ENCODE measurements at regions not wholly inside any gene's neighbourhood (a gene's known extent, or its start where the extent isn't known, plus 50 kb on each side); places are given as distances from the start of the nearest gene placed in this dataset.

DNA sequence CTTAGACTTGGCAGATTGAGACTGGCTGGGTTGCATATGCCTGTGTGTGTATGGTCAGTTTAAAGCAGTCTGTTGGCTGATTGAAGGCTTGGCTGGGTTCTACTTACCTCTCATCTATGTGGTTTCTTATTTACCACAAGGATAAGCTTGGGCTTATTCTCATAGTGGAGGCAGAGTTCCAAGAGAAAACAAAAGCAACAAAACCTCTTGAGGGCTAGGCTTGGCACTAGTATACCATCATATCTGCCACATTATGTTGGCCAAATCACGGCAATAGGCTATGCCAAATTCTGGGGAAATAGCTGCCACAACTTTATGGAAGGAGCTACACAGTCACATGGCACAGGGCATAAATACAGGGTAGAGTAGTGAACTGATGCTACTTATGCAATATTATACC lies 714.1 kb downstream of the CBLN4 start:
- no peak overlapping the region for H3K27ac Mint-ChIP-seq
- H3K4me3 Mint-ChIP-seq: no peak overlapping the region
- no peaks in the 10 kb centered on the region for H3K4me1 Mint-ChIP-seq
- H3K27me3 Mint-ChIP-seq (ENCODE audit: low read depth): no peaks in the 10 kb centered on the region
- DNase-seq (ENCODE audit: low spot score in 2 of 2, unreplicated experiment in 2 of 2): no peak
- TF ChIP-seq, protein P1, sequence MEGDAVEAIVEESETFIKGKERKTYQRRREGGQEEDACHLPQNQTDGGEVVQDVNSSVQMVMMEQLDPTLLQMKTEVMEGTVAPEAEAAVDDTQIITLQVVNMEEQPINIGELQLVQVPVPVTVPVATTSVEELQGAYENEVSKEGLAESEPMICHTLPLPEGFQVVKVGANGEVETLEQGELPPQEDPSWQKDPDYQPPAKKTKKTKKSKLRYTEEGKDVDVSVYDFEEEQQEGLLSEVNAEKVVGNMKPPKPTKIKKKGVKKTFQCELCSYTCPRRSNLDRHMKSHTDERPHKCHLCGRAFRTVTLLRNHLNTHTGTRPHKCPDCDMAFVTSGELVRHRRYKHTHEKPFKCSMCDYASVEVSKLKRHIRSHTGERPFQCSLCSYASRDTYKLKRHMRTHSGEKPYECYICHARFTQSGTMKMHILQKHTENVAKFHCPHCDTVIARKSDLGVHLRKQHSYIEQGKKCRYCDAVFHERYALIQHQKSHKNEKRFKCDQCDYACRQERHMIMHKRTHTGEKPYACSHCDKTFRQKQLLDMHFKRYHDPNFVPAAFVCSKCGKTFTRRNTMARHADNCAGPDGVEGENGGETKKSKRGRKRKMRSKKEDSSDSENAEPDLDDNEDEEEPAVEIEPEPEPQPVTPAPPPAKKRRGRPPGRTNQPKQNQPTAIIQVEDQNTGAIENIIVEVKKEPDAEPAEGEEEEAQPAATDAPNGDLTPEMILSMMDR (IDR thresholded peaks at IDR 0.05; ENCODE audit: unreplicated experiment): no peak
- H3K36me3 Mint-ChIP-seq: no peaks in the 10 kb centered on the region
- H3K9me3 Mint-ChIP-seq: no peaks in the 10 kb centered on the region

DNA sequence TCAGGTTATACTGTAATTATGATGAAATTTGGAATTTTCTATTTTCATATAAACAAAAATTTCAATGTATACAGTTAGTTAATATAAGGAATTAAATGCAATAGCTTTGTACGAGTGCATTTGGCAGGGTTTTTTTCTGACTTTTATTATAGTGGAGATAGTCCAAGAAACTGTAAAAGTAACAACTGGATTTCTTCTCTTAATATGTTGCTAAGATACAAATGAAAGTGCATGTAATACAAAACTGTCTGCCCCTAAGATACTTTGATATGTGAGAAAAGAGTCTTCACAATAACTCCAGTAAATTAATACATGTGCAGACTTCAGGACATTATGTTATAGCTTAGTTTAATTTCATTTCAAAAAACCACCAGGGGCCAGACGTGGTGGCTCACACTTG lies 721.4 kb downstream of the CBLN4 start:
- peaks cover 8% of the 10 kb centered on the region for H3K9me3 Mint-ChIP-seq
- H3K27ac Mint-ChIP-seq: no peak overlapping the region
- H3K36me3 Mint-ChIP-seq: no peaks in the 10 kb centered on the region
- no peak for DNase-seq (ENCODE audit: low spot score in 2 of 2, unreplicated experiment in 2 of 2)
- H3K4me3 Mint-ChIP-seq: no peak overlapping the region
- TF ChIP-seq, protein P1 (IDR thresholded peaks at IDR 0.05; ENCODE audit: unreplicated experiment): no peak
- H3K27me3 Mint-ChIP-seq (ENCODE audit: low read depth): no peaks in the 10 kb centered on the region
- no peaks in the 10 kb centered on the region for H3K4me1 Mint-ChIP-seq

DNA sequence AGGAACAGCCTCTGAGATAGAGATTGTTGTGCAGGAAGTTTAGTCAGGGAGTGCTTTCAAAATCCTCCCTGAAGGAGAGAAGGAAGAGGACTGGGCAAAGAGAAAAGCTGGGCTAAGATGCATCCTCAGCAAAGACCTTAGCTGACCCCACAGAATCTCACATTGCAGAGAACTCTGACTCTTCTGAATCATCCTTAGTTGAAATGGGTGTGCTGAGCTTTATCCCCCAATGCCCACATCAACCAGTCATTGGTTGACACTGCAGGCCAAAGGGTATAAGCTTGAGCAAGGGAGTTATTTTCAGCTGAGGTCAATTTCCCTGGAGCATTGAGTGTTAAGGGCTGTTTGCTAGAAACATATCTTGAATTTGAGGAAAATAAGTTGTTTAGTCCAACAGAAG lies 732.2 kb downstream of the CBLN4 start:
- H3K4me1 Mint-ChIP-seq: no peaks in the 10 kb centered on the region
- H3K27ac Mint-ChIP-seq: no peak overlapping the region
- no peak for DNase-seq (ENCODE audit: low spot score in 2 of 2, unreplicated experiment in 2 of 2)
- no peaks in the 10 kb centered on the region for H3K36me3 Mint-ChIP-seq
- TF ChIP-seq, protein P1 (IDR thresholded peaks at IDR 0.05; ENCODE audit: unreplicated experiment): no peak
- peaks cover 11% of the 10 kb centered on the region for H3K9me3 Mint-ChIP-seq
- peaks cover 17% of the 10 kb centered on the region for H3K27me3 Mint-ChIP-seq (ENCODE audit: low read depth)
- H3K4me3 Mint-ChIP-seq: no peak overlapping the region

DNA sequence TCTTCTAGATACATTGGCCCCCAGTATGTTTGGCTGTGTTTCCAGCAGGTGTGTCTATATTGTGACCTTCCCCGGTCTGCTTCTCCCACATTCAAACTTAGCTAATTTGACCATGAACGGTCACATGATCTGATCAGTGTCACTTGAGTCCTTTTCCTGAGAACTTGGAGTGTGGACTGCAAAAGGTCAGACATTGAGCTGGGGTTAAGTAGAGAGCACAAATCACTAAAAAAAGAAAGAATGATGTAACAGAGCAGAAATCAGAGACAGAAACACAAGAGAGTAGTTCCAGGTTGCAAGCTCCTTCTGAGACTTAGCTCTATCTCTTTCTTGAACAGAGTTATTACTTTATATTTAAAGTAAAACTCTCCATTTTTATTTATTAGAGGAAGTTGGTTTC lies 733.9 kb downstream of the CBLN4 start:
- Mint-ChIP-seq H3K9me3 (peaks cover 4% of the 10 kb centered on the region), H3K27ac (no peak overlapping the region), H3K4me3 (no peak overlapping the region), H3K27me3 (ENCODE audit: low read depth) (peaks cover 30% of the 10 kb centered on the region), H3K4me1 (no peaks in the 10 kb centered on the region), H3K36me3 (no peaks in the 10 kb centered on the region)
- TF ChIP-seq, protein P1 (IDR thresholded peaks at IDR 0.05; ENCODE audit: unreplicated experiment): no peak
- DNase-seq (ENCODE audit: low spot score in 2 of 2, unreplicated experiment in 2 of 2): no peak

DNA sequence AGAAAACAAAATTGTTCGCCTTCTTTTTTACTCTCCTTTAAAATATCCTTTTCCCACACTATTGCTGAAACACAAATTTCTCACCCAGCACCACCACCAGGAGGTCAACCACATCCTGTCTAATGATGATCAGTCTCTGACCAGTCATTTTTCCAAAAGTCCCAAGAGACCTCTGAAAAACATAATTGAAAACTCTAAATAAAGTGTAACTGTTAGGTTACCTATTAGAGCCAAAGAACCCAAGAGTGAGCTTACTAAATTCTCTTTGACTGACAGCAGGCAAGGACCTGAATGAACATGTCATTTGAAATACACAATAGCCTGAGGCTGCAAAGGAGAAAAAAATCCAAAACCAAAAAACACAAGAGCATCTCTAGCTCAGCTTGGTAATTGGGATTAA lies 735.4 kb downstream of the CBLN4 start:
- TF ChIP-seq, protein P1 (IDR thresholded peaks at IDR 0.05; ENCODE audit: unreplicated experiment): no peak
- H3K36me3 Mint-ChIP-seq: no peaks in the 10 kb centered on the region
- H3K4me1 Mint-ChIP-seq: no peaks in the 10 kb centered on the region
- no peak overlapping the region for H3K4me3 Mint-ChIP-seq
- no peak overlapping the region for H3K27ac Mint-ChIP-seq
- no peak for DNase-seq (ENCODE audit: low spot score in 2 of 2, unreplicated experiment in 2 of 2)
- no peaks in the 10 kb centered on the region for H3K9me3 Mint-ChIP-seq
- H3K27me3 Mint-ChIP-seq (ENCODE audit: low read depth): peaks cover 38% of the 10 kb centered on the region

DNA sequence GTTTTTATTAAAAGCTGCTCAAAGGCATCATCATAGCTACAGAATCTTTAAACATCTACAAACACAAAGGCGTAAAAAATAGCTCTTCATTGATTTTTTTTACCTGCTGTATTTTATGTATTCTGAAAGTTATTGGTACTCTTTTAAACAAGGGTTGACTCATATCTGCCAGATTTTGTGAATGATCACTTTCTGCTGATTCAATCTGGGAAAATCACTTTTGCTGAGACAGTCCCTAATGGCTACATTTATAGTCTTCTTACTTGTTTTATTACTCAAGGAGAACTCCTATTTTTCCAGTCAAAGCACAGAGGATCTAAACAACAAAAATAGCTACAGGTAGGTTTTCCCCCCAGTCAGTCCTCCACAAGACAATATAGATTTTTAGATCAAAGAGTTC lies 739.0 kb downstream of the CBLN4 start:
- Mint-ChIP-seq H3K27ac (no peak overlapping the region), H3K27me3 (ENCODE audit: low read depth) (peaks cover 52% of the 10 kb centered on the region), H3K4me1 (no peaks in the 10 kb centered on the region), H3K36me3 (no peaks in the 10 kb centered on the region), H3K9me3 (no peaks in the 10 kb centered on the region), H3K4me3 (no peak overlapping the region)
- TF ChIP-seq, protein P1 (IDR thresholded peaks at IDR 0.05; ENCODE audit: unreplicated experiment): no peak
- no peak for DNase-seq (ENCODE audit: low spot score in 2 of 2, unreplicated experiment in 2 of 2)

Data from mesothelial cell of epicardium (in vitro differentiated cells).